GM12892 (cell line): ENCODE measurements at regions not wholly inside any gene's neighbourhood (a gene's known extent, or its start where the extent isn't known, plus 50 kb on each side); places are given as distances from the start of the nearest gene placed in this dataset.

Source experiments
- DNase-seq: peaks from one replicate; pipeline ENCODE4 v3.0.0; 2011; ENCODE audit not compliant: insufficient read length
- FAIRE-seq: peaks from 2 replicates; lab custom pipeline; 2011; peaks lifted over from hg19 to GRCh38; lab: Jason Lieb, UNC
- POLR2A ChIP-seq: IDR thresholded peaks from 2 replicates; pipeline ENCODE4 v1.6.1; 2011; ENCODE audit warnings: low read depth, low read length, control low read depth
- POLR2AphosphoS5 ChIP-seq: IDR thresholded peaks from 2 replicates; pipeline ENCODE4 v1.6.1; 2011; ENCODE audit warnings: low read depth, low read length, control low read depth
- TAF1 ChIP-seq: IDR thresholded peaks from 2 replicates; pipeline ENCODE4 v1.6.1; 2011; ENCODE audit warnings: low read depth, mild to moderate bottlenecking, control low read depth, low read length, borderline replicate concordance

DNA sequence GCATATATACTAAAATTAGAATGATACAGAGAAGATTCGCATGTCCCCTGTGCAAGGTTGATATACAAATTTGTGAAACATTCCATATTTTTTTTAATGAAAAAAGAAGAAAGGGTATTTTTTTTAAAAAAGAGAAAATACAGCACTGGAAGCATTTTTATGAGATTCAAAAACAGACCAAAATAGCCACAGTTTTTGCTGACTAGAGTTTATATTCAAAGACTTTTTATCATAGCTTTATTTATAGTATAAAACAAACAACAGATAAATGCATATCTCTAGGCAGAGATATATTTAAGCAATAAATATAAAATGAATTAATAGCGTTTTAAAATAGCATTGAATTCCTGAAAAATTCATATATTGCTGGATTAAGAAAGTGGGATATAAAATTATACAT is 436.5 kb upstream of the ACVR2A start:
- FAIRE-seq, result no peak
- DNase-seq, result no peak
- TF ChIP-seq POLR2AphosphoS5, result no peak
- no peak for TF ChIP-seq POLR2A
- no peak for TF ChIP-seq TAF1

DNA sequence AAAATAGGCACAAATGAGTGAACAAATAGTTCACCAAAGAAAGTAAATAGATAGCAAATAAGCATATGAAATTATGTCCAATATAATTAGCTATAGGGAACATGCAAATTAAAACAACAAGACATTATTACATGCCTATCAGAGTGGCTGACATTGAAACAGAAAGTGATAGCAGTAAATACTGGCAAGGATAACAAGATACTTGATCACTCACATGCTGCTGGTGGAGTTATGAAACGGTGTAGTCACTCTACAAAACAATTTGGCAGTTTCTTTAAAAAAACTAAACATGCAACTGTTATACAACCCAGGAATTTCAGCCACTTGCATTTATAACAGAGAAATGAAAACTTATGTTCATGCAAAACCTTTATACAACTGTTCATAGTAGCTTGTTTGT is 439.2 kb upstream of the ACVR2A start:
- TF ChIP-seq POLR2A (no peak), POLR2AphosphoS5 (no peak), TAF1 (no peak)
- FAIRE-seq (no peak), DNase-seq (no peak)

DNA sequence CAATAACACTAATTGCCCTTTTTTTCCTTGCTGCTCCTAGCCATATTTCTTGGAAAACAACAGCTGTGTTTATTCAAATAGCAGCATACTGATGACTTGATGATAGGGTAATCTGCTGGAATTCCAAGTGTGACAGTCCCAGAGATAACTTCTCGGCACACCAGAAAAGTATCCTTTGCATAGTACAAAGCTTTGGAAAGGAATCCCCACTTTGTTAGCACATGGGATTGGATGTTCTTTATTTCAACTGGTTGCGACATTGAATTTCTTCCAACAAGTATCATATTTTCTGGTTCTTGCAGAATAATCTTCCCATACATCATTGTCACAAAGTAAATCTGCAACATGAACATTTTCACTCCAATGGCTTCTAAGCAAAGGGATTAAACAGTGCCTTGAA is 445.8 kb upstream of the ACVR2A start:
- TF ChIP-seq POLR2A, result no peak
- no peak for TF ChIP-seq POLR2AphosphoS5
- no peak for TF ChIP-seq TAF1
- DNase-seq (no peak), FAIRE-seq (peak; percentile 27)

DNA sequence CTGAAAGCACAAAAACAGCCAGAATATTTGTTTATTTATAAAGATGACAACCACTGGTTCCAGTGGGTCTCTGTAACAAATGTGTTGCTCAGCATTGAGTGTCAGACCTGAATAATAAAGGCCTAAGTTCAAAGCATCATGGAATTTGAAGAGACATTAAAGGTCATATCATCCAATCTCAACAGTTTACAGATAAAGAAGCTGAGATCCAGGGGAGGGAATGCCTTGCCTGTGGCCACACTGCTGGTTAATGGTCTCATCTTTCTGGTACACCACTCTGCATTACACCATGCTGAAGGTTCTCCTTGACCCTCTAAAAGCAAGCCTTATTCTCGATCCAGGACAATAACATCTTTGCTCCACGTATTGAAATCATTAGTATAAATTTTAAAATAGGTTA is 446.5 kb upstream of the ACVR2A start:
- FAIRE-seq, result no peak
- no peak for TF ChIP-seq TAF1
- no peak for TF ChIP-seq POLR2A
- no peak for TF ChIP-seq POLR2AphosphoS5
- DNase-seq, result no peak

DNA sequence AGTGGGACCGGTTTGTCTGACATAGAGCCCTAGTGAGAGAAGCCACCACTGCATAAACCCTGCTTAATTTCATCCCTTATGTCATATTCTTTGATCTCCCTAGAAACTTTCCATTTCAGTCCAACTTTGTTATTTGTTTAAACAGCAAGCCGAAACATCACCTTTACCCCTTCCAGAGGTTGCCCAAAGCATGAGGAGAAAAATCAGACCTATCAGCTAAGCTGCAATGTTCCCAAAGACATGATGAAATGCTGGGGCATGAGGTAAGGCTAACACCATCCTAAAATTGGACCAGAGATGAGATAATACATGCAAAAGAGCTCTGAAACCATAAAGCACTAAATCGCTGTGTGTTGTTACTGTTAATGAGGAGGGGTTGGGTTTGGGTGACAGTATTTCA is 447.9 kb upstream of the ACVR2A start:
- FAIRE-seq (no peak), DNase-seq (no peak)
- TF ChIP-seq POLR2A (no peak), POLR2AphosphoS5 (no peak), TAF1 (no peak)

DNA sequence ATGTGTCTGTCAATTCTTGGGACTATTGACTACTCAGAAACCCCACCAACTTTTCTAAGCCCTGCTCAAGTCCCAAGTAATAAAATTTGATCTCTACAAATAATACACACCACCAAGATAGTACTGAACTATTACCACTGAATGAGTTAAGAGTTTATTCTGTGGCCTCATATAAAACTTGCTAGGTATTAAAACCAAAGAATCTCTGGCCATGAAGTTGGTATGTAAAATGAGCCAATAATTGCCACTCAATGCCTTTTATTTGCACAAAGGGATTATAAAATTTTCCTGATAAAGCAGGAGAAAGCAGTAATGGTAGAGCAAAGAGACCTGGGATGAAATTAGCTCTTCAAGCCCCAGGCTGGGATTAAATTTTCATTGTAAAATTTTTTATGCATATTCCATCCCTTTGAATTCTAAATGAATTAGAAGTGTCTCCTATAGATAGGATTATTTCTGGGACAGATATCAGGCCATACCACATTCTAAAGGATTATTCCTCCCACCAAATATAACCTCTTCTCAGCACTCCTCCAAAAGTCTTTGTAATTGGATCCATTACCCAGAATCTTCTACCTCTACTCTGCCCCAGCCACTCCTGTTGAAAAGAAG is 450.5 kb upstream of the ACVR2A start:
- no peak for TF ChIP-seq POLR2AphosphoS5
- no peak for TF ChIP-seq POLR2A
- TF ChIP-seq TAF1, result no peak
- DNase-seq (no peak), FAIRE-seq (no peak)

DNA sequence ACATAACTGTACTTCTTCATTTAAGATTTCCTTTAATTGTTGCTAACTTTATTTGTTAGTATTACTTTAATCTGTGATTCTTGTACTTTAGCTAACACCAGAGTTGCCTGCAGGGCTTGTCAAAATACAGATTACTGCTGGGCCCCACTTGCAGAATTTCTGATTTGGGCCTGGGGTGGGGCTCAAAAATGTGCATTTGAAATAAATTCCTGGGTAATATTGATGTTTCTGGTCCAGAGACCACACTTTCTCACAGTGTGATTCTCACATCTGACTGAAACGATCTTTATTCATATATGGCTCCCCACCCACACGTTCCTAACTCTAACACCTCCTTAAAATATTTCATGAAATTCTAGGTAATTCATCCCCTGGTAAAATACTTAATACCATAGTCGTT is 452.6 kb upstream of the ACVR2A start:
- FAIRE-seq (no peak), DNase-seq (no peak)
- no peak for TF ChIP-seq TAF1
- TF ChIP-seq POLR2A, result no peak
- TF ChIP-seq POLR2AphosphoS5, result no peak

DNA sequence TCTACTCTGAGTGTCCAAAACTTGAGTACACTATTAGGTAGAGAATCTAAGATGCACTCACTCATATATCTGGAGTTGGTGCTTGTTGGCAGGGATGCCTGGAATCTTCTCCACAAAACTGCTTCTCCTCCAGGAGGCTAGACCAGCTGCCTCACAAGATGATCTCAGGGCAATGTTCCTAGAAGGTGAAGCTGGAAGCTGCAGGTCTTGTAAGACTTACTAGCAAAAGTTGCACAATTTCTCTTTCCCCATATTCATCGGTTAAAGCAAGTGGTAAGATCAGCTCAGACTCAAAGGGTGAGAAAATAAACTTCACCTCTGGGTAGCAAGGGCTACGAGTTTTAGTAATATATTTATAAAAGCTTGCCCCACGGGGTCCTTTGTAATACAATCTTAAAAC is 454.4 kb upstream of the ACVR2A start:
- FAIRE-seq, result no peak
- TF ChIP-seq POLR2AphosphoS5, result no peak
- TF ChIP-seq POLR2A, result no peak

DNA sequence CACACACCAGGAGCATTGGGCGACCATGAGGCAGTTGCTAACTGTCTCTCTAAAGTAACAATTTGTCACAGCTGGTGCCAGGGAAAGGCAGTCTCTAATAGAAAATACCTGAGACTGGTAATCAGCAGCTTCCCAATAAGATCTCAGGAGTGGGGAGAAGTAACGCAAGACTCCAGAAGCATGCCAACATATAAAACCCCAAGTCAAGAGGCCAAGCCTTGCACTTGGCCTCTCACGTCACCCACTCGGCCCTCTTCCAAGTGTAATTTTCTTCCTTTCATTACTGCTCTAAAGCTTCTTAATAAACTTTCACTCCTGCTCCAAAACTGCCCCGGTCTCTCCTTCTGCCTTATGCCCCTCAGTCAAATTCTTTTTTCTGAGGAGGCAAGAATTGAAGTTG is 455.6 kb upstream of the ACVR2A start:
- DNase-seq, result no peak
- FAIRE-seq, result no peak
- no peak for TF ChIP-seq POLR2AphosphoS5
- TF ChIP-seq POLR2A, result no peak
- no peak for TF ChIP-seq TAF1

More for the DNA sequence above, 454.4 kb upstream of the ACVR2A start:
- DNase-seq, result no peak

DNA sequence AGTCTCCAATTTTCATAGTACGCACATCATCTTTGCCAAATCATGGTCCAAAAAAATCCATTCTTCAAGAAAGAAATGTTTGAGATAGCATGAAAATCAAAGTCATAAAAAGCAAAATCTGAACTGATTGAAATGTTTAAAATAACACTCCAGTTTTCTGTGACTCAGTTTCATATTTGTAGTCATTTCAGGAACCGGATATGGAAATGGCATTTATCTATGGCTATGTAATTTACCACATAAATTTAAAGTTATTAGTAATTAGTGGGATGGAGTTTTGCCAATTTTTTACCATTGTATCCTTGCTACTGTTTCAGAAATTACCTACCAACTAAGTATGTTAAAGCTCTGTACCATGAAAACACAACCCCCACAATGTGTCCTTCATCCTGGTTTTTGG is 456.6 kb upstream of the ACVR2A start:
- TF ChIP-seq POLR2A, result no peak
- no peak for FAIRE-seq
- no peak for DNase-seq

DNA sequence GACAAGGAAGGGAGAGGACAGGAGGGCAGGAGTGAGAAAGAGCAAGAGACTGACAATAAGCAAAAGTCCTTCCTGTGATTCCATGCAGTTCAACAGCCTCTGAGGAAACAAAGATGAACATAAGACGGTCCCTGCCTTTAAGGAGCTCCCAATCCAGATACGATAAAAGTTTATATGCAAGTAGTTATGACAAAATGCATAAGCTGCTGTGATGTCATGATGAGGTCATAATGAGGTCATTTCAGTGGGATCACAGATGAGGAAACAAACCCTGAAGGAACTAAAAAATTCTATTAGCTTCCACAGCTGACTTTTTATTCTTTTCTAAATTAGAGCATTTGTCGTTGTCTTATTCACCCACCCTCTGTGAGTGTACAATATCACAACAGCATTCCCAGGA is 458.5 kb upstream of the ACVR2A start:
- no peak for FAIRE-seq
- no peak for DNase-seq
- TF ChIP-seq POLR2AphosphoS5 (no peak), TAF1 (no peak), POLR2A (no peak)

DNA sequence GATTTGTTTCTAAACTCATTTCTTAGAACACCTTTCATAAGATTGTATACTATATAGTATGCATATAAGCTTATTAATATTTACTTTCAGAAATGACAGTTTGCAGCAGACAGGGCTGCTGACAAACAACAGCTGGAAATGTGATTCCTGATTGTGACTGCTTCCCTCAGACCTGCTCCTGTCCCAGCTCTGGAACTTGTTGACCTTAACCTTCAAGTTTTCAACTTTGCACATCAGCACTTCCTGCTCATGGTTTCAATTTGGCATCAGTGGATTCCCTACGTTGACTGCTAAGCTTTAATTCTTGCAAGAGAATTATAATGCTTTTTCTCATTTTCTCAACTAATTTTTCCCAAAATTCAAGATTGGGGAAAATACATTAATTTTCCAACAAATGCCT is 459.2 kb upstream of the ACVR2A start:
- no peak for DNase-seq
- FAIRE-seq, result no peak
- TF ChIP-seq POLR2AphosphoS5 (no peak), TAF1 (no peak), POLR2A (no peak)

DNA sequence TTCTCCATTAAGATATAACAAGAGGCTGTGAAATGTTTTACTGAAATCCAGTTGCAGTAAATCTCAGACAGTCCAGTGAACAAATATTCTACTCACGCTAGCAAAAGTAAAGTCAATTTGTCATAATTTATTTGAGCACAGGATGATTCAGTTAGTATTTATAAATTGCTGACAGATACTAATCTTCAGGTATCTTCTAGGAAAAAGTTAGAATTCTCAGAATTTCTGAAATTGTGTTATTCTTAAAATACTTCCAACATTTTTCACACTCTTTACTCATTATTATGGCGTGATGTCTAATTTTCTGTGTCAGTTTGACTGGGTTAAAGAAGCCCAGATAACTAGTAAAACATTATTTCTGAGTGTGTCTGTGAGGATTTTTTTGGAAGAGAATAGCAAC is 460.2 kb upstream of the ACVR2A start:
- no peak for TF ChIP-seq TAF1
- no peak for TF ChIP-seq POLR2A
- TF ChIP-seq POLR2AphosphoS5, result no peak
- no peak for DNase-seq
- no peak for FAIRE-seq
